GM19238 (cell line): ENCODE measurements at regions not wholly inside any gene's neighbourhood (a gene's known extent, or its start where the extent isn't known, plus 50 kb on each side); places are given as distances from the start of the nearest gene placed in this dataset.
A peak's percentile ranks its signal among the peaks of the same experiment; 100 is the strongest.

Experiments
- DNase-seq: peaks from one replicate; pipeline ENCODE4 v3.0.0; 2011; ENCODE audit warnings: low spot score; ENCODE audit not compliant: insufficient read length

- DNase-seq: no peak
Measured at GRCh38 chr12:98385641-98386040, 129.7 kb upstream of the TMPO start.

- no peak for DNase-seq
Measured at GRCh38 chr12:98387444-98387843, 127.9 kb upstream of the TMPO start.

- no peak for DNase-seq
Measured at GRCh38 chr12:98388126-98388525, 127.3 kb upstream of the TMPO start.

- DNase-seq: no peak
Measured at GRCh38 chr12:98389593-98389992, 125.8 kb upstream of the TMPO start.

GRCh38 chr12:98397323-98398105, 117.9 kb upstream of the TMPO start:
- peak; percentile 56 for DNase-seq

DNA sequence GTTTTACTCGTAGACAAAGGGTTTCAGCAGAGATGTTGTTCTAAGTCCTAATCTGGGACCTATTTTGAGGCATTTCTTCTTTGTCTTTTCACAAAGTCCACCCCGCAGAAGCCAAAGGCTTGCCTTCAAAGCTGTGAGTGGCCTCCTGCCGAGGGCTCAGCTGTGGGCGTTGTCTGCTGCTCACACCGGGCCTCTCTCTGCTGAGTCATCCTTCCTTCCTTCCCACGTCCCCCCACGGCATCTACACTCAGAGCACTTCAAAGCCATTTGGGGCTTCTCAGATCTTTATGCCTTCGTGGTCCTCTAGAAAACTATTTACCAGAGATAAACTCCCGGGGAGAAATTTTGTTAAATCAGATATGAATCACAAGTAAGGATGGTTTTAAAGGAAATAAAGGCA, 115.9 kb upstream of the TMPO start:
- no peak for DNase-seq

GRCh38 chr12:98401427-98401826, 114.0 kb upstream of the TMPO start:
- DNase-seq: no peak

GRCh38 chr12:98402091-98402490, 113.3 kb upstream of the TMPO start:
- no peak for DNase-seq

- DNase-seq: no peak
Measured at GRCh38 chr12:98402671-98403070, 112.7 kb upstream of the TMPO start.

DNA sequence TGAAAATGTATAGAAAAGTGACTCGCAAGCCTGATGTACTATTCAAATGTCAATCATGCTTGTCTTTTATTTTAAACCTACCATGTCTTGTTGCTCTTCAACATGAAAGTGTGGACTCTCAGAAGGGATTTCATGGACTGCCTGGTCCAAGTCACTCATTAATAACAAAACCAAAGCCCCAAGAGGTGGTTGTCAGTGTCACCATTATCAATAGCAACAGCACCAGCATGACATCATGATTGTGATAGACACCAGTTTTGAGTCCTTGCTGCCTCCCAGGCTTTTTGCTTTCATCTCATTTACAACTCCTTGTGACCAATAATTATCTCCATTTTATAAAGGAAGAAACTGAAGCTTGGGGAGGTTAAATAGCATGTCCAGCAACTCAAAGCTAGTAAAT, 112.0 kb upstream of the TMPO start:
- no peak for DNase-seq

GRCh38 chr12:98403936-98404335, 111.5 kb upstream of the TMPO start:
- no peak for DNase-seq

- DNase-seq: no peak
Measured at GRCh38 chr12:98405805-98406366, 109.5 kb upstream of the TMPO start.

DNA sequence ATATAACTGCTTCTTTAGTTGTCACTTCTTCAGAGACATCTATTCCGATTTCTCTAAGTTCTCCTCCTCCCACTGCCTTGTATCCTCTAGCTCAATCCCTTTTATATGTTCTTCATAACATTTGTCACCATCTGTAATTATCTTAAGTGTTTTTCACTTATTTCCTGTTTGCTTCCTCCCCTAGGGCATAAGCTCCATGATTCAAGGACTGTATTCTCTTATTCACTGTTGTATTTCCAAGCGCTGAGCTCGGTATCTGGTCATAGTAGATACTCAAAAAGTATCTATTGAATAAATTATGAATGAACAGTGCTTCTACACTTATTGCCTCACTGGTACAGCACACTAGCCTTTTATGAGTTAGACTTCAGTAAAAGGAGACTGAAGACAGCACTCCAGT, 109.0 kb upstream of the TMPO start:
- no peak for DNase-seq

GRCh38 chr12:98408681-98409080, 106.7 kb upstream of the TMPO start:
- DNase-seq: no peak

GRCh38 chr12:98409548-98409947, 105.8 kb upstream of the TMPO start:
- no peak for DNase-seq

- DNase-seq: no peak
Measured at GRCh38 chr12:98410356-98410755, 105.0 kb upstream of the TMPO start.

GRCh38 chr12:98416845-98417244, 98.5 kb upstream of the TMPO start:
- DNase-seq: no peak

GRCh38 chr12:98417266-98417665, 98.1 kb upstream of the TMPO start:
- no peak for DNase-seq

- no peak for DNase-seq
Measured at GRCh38 chr12:98418357-98419075, 96.9 kb upstream of the TMPO start.

GRCh38 chr12:98419081-98419794, 96.2 kb upstream of the TMPO start:
- no peak for DNase-seq

DNA sequence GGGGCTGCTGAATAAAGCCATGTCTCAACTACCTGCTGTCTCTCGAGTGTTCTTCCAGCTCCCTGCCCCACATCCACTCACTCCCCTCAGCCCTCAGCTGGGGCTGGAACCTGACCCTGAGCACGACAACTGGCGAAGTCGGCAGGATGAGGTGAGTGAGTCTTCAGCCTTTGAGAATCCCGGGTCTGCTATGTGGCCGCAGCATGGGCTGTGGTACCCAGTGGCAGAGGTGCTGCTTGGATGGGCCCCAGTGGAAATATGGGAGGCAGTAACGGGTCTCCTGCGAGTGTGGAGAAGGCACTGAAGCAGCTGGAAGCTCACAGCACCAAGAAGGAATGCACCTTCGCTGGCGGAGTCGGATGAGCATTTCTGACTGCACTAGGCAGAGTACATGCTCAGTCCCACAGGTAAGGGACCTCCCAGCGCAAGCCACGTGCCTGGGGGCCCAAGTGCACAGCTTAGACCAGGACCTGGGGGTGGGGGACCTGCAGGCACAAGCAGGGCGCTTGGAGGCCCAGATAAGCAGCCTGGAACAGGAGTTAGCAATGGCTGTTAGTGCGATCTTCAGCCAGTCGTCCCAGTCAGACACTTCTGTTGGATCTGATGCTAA, 95.5 kb upstream of the TMPO start:
- no peak for DNase-seq

- no peak for DNase-seq
Measured at GRCh38 chr12:98420461-98420860, 94.9 kb upstream of the TMPO start.
